Astrocyte (in vitro differentiated cells and primary cell): ENCODE measurements at regions not wholly inside any gene's neighbourhood (a gene's known extent, or its start where the extent isn't known, plus 50 kb on each side); places are given as distances from the start of the nearest gene placed in this dataset.
"Not testable (repeated sequence)": the region's sequence is repeated elsewhere in the genome, so short reads cannot be mapped to it uniquely, and the experiment has no call there.

Source experiments
- DNase-seq: peaks from one replicate; pipeline ENCODE4 v3.0.0-alpha.2; 2010; ENCODE audit warnings: low read depth
- FAIRE-seq: peaks from 2 replicates; lab custom pipeline; 2011; peaks lifted over from hg19 to GRCh38; lab: Jason Lieb, UNC
- H2AFZ ChIP-seq: 2 replicates; pipeline ENCODE4 v1.6.0; 2012; ENCODE audit warnings: low read depth, low read length, inconsistent platforms
- H3K27ac ChIP-seq: 2 replicates; pipeline ENCODE4 v1.5.1; 2011; ENCODE audit warnings: low read depth, low read length, inconsistent platforms
- H3K27me3 ChIP-seq: 2 replicates; pipeline ENCODE4 v1.6.0; 2011; ENCODE audit warnings: low read length, inconsistent platforms; ENCODE audit not compliant: insufficient read depth
- H3K36me3 ChIP-seq: 2 replicates; pipeline ENCODE4 v1.5.1; 2011; ENCODE audit warnings: low read length, inconsistent platforms; ENCODE audit not compliant: insufficient read depth
- H3K4me1 ChIP-seq: 2 replicates; pipeline ENCODE4 v1.5.1; 2011; ENCODE audit warnings: low read length, inconsistent platforms; ENCODE audit not compliant: insufficient read depth
- H3K4me2 ChIP-seq: 2 replicates; pipeline ENCODE4 v1.6.0; 2012; ENCODE audit warnings: low read length, inconsistent platforms
- H3K4me3 ChIP-seq: 2 replicates; pipeline ENCODE4 v1.5.1; 2011; ENCODE audit warnings: low read depth, mild to moderate bottlenecking, low read length, inconsistent platforms; ENCODE audit not compliant: insufficient read depth
- H3K79me2 ChIP-seq: 2 replicates; pipeline ENCODE4 v1.6.0; 2012; ENCODE audit warnings: mild to moderate bottlenecking, low read length, inconsistent platforms; ENCODE audit not compliant: insufficient read depth
- H3K9ac ChIP-seq: 2 replicates; pipeline ENCODE4 v1.6.0; 2012; ENCODE audit warnings: mild to moderate bottlenecking, low read length, inconsistent platforms
- H3K9me3 ChIP-seq: 2 replicates; pipeline ENCODE4 v1.5.1; 2012; ENCODE audit warnings: low read depth, mild to moderate bottlenecking, low read length, inconsistent platforms; ENCODE audit not compliant: insufficient read depth
- H4K20me1 ChIP-seq: 2 replicates; pipeline ENCODE4 v1.6.0; 2012; ENCODE audit warnings: low read length, inconsistent platforms; ENCODE audit not compliant: insufficient read depth
- H3K27ac Mint-ChIP-seq: one replicate; pipeline ENCODE4 v1.8.0; 2021; ENCODE audit warnings: mild to moderate bottlenecking, mixed read lengths; ENCODE audit not compliant: unreplicated experiment
- H3K27me3 Mint-ChIP-seq: one replicate; pipeline ENCODE4 v1.8.0; 2021; ENCODE audit warnings: low read depth, mixed read lengths; ENCODE audit not compliant: unreplicated experiment
- H3K36me3 Mint-ChIP-seq: one replicate; pipeline ENCODE4 v1.8.0; 2021; ENCODE audit warnings: low read depth, mixed read lengths; ENCODE audit not compliant: unreplicated experiment
- H3K4me1 Mint-ChIP-seq: one replicate; pipeline ENCODE4 v1.8.0; 2021; ENCODE audit warnings: low read depth, mixed read lengths; ENCODE audit not compliant: unreplicated experiment
- H3K4me3 Mint-ChIP-seq: one replicate; pipeline ENCODE4 v1.8.0; 2021; ENCODE audit warnings: mild to moderate bottlenecking, moderate library complexity, mixed read lengths; ENCODE audit not compliant: unreplicated experiment
- H3K9me3 Mint-ChIP-seq: one replicate; pipeline ENCODE4 v1.8.0; 2021; ENCODE audit warnings: mild to moderate bottlenecking, mixed read lengths; ENCODE audit not compliant: unreplicated experiment

- not testable (repeated sequence) for H3K9me3 Mint-ChIP-seq, H3K36me3 Mint-ChIP-seq, DNase-seq, H3K36me3 ChIP-seq, H3K79me2 ChIP-seq, H3K4me3 Mint-ChIP-seq, H3K4me1 Mint-ChIP-seq, H2AFZ ChIP-seq, H3K4me3 ChIP-seq, FAIRE-seq, H3K4me1 ChIP-seq, H3K9ac ChIP-seq, H3K4me2 ChIP-seq, H4K20me1 ChIP-seq, H3K27ac ChIP-seq, H3K27me3 Mint-ChIP-seq, H3K27me3 ChIP-seq, H3K27ac Mint-ChIP-seq, H3K9me3 ChIP-seq
Measured at GRCh38 chr1:243001003-243001402, 254.1 kb downstream of the CEP170 start.

DNA sequence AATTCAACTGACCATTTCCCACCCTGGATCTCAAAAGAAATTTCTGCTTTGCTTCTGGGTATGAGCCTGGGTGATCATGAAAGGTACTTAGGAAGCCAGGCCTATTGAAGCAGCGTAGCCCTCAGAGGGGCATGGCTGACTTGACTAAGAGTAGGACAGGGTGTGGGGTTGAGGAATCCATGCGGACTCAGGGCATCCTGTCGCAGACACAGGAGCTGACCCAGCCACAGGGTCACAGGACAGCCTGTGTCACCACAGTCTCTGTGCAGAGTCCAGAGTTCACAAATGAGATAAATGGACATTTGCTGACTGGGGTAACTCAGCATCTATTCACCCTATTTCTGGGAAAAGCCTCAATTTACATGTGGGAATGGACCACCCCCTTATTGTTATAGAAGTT, 262.3 kb downstream of the CEP170 start:
- H3K9me3 ChIP-seq, H3K27me3 ChIP-seq, H3K4me3 Mint-ChIP-seq, H2AFZ ChIP-seq, H3K27me3 Mint-ChIP-seq, H3K4me1 ChIP-seq, H3K4me1 Mint-ChIP-seq, H3K4me2 ChIP-seq, H3K36me3 Mint-ChIP-seq, FAIRE-seq, H4K20me1 ChIP-seq, H3K9me3 Mint-ChIP-seq, H3K36me3 ChIP-seq, H3K79me2 ChIP-seq, H3K27ac ChIP-seq, H3K9ac ChIP-seq, H3K4me3 ChIP-seq, H3K27ac Mint-ChIP-seq, DNase-seq: not testable (repeated sequence)

- H3K4me1 ChIP-seq, H3K27ac Mint-ChIP-seq, H3K9me3 ChIP-seq, H3K79me2 ChIP-seq, H3K4me3 ChIP-seq, H3K36me3 Mint-ChIP-seq, H3K27ac ChIP-seq, H3K27me3 Mint-ChIP-seq, H4K20me1 ChIP-seq, H3K9ac ChIP-seq, H3K36me3 ChIP-seq, H3K4me2 ChIP-seq, DNase-seq, H3K27me3 ChIP-seq, H3K4me3 Mint-ChIP-seq, FAIRE-seq, H3K4me1 Mint-ChIP-seq, H2AFZ ChIP-seq, H3K9me3 Mint-ChIP-seq: not testable (repeated sequence)
Measured at GRCh38 chr1:242985096-242985495, 270.0 kb downstream of the CEP170 start.

DNA sequence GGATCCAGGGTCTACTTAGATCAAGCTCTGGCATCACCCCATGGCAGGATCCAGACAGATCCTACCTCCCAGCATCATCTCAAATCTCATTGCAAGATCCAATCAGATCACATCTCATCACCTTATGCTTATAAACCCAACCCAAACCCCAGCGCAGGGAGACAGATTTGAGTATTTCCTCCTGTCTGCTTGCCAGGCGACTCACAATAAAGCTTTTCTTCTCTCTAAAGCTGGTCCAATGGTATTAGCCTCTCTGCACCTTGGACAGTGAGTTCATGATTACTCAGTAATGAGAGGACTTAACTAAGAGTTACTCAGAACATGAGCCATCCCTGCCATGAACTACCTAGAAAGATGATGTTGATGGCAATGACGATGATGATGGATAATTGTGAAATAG, 281.7 kb downstream of the CEP170 start:
- H3K4me2 ChIP-seq, H2AFZ ChIP-seq, H3K4me1 ChIP-seq, H3K27me3 ChIP-seq, FAIRE-seq, H3K4me3 ChIP-seq, H3K27ac Mint-ChIP-seq, H3K27ac ChIP-seq, H3K4me3 Mint-ChIP-seq, H3K36me3 Mint-ChIP-seq, H3K4me1 Mint-ChIP-seq, H3K9ac ChIP-seq, H3K36me3 ChIP-seq, H4K20me1 ChIP-seq, H3K9me3 ChIP-seq, H3K9me3 Mint-ChIP-seq, H3K79me2 ChIP-seq, H3K27me3 Mint-ChIP-seq: not testable (repeated sequence)
- DNase-seq, result peak; percentile 2
